Spleen (tissue), 7 donors: ENCODE measurements at regions not wholly inside any gene's neighbourhood (a gene's known extent, or its start where the extent isn't known, plus 50 kb on each side); places are given as distances from the start of the nearest gene placed in this dataset.

ENCODE experiments used
- CTCF ChIP-seq, 11 experiments: fragments of 200-600 bp in 7 of 11; fragments of 450-650 bp in 4 of 11; sonication (generic) in 4 of 11; IDR thresholded peaks in 8 of 11; conservative IDR thresholded peaks in 3 of 11; 1 replicate in 7 of 11; 2 replicates in 4 of 11; pipeline versions ENCODE4 v1.4.0 to v1.8.0; 2016 to 2021; ENCODE audit warnings: antibody characterized with exemption in 11 of 11, inconsistent platforms in 4 of 11, mild to moderate bottlenecking in 1 of 11
- POLR2A ChIP-seq, 3 donors: fragments of 450-650 bp; IDR thresholded peaks; one replicate each; pipeline ENCODE4 v1.5.1; 2017; ENCODE audit warnings: antibody characterized with exemption in 3 of 3, mild to moderate bottlenecking in 1 of 3
- POLR2AphosphoS5 ChIP-seq, 3 donors: sonication (generic); formaldehyde crosslinking; IDR thresholded peaks; one replicate each; pipeline ENCODE4 v1.5.1; 2017; ENCODE audit warnings: antibody characterized with exemption in 3 of 3
- donor health status: DM: no; HTN: no; CAD: no; lungs with moderate emphysema.
- donor health status: DM: no; HTN: no; CAD: no.
- donor health status: DM: no; HTN: no; CAD: no.

- TF ChIP-seq CTCF (IDR thresholded peaks at IDR 0.05 in 8 of 11, conservative IDR thresholded peaks at IDR 0.05 in 3 of 11) = no peak
- no peak for TF ChIP-seq POLR2AphosphoS5 (IDR thresholded peaks at IDR 0.05)
- TF ChIP-seq POLR2A (IDR thresholded peaks at IDR 0.05) = no peak
Observed at GRCh38 chr6:14209000-14209399, 91.4 kb downstream of the CD83 start.
